ENCODE measurements at regions not wholly inside any gene's neighbourhood (a gene's known extent, or its start where the extent isn't known, plus 50 kb on each side); places are given as distances from the start of the nearest gene placed in this dataset.

DNA sequence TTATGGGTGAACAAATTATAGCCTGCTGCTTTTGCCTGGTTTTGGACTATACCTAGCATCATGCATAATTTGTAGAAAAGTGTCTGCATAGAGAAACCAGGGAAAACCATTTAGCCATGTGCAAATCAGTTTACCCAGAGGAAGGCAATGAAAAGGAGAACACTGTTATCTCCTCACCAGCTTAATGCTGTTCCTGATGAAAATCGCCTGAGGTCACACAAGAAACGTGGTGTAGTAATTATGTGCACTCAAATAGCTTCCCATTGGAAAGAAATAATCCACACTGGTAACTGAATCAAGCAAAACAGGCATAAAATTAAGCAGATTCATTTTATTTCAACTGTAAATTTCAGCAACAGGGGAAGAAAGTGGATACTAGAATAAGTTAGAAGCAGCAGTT, 51.7 kb upstream of the FAM240B start:
- POLR2A ChIA-PET: no interaction called here
- DNase-seq (ENCODE audit: low read depth, low spot score) (no peak), ATAC-seq (no peak)
- intact Hi-C loops (cut with micrococcal nuclease; ENCODE audit: unreplicated experiment) (no loop called here), in situ Hi-C loops (cut with HindIII; ENCODE audit: low pct_unique_long_range_greater_than_20kb, low sequenced_read_pairs) (no loop called here)
- no peaks in the 10 kb centered on the region for H3K4me1 ChIP-seq (ENCODE audit: control insufficient read depth, insufficient read depth, low read length)
- no peaks in the 10 kb centered on the region for H3K27me3 ChIP-seq (ENCODE audit: control insufficient read depth, insufficient read depth, low read length)
- H3K27ac ChIP-seq (ENCODE audit: low read length): no peak overlapping the region
- TF ChIP-seq, protein P1, sequence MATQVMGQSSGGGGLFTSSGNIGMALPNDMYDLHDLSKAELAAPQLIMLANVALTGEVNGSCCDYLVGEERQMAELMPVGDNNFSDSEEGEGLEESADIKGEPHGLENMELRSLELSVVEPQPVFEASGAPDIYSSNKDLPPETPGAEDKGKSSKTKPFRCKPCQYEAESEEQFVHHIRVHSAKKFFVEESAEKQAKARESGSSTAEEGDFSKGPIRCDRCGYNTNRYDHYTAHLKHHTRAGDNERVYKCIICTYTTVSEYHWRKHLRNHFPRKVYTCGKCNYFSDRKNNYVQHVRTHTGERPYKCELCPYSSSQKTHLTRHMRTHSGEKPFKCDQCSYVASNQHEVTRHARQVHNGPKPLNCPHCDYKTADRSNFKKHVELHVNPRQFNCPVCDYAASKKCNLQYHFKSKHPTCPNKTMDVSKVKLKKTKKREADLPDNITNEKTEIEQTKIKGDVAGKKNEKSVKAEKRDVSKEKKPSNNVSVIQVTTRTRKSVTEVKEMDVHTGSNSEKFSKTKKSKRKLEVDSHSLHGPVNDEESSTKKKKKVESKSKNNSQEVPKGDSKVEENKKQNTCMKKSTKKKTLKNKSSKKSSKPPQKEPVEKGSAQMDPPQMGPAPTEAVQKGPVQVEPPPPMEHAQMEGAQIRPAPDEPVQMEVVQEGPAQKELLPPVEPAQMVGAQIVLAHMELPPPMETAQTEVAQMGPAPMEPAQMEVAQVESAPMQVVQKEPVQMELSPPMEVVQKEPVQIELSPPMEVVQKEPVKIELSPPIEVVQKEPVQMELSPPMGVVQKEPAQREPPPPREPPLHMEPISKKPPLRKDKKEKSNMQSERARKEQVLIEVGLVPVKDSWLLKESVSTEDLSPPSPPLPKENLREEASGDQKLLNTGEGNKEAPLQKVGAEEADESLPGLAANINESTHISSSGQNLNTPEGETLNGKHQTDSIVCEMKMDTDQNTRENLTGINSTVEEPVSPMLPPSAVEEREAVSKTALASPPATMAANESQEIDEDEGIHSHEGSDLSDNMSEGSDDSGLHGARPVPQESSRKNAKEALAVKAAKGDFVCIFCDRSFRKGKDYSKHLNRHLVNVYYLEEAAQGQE (IDR thresholded peaks at IDR 0.05; ENCODE audit: insufficient read depth in 1 of 2, low read depth in 2 of 2, low read length in 1 of 2): no peak
- no peak for TF ChIP-seq POLR2AphosphoS5 (IDR thresholded peaks at IDR 0.05; ENCODE audit: low read depth, low read length)
- TF ChIP-seq SIN3A (IDR thresholded peaks at IDR 0.05; ENCODE audit: borderline replicate concordance, insufficient read depth, low read depth, low read length): no peak
- TF ChIP-seq, protein P2, sequence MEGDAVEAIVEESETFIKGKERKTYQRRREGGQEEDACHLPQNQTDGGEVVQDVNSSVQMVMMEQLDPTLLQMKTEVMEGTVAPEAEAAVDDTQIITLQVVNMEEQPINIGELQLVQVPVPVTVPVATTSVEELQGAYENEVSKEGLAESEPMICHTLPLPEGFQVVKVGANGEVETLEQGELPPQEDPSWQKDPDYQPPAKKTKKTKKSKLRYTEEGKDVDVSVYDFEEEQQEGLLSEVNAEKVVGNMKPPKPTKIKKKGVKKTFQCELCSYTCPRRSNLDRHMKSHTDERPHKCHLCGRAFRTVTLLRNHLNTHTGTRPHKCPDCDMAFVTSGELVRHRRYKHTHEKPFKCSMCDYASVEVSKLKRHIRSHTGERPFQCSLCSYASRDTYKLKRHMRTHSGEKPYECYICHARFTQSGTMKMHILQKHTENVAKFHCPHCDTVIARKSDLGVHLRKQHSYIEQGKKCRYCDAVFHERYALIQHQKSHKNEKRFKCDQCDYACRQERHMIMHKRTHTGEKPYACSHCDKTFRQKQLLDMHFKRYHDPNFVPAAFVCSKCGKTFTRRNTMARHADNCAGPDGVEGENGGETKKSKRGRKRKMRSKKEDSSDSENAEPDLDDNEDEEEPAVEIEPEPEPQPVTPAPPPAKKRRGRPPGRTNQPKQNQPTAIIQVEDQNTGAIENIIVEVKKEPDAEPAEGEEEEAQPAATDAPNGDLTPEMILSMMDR (IDR thresholded peaks at IDR 0.05): no peak
- TF ChIP-seq TCF7L2 (IDR thresholded peaks at IDR 0.05; ENCODE audit: low read depth, low read length): no peak
- no peaks in the 10 kb centered on the region for H3K9me3 ChIP-seq (ENCODE audit: control insufficient read depth, insufficient read depth, low read depth, low read length)
- no peak overlapping the region for H3K4me3 ChIP-seq (ENCODE audit: low read depth in 2 of 2, low read length in 2 of 2)
- no TSS peak for BruUV-seq (replicated peaks)
- no peaks in the 10 kb centered on the region for H3K36me3 ChIP-seq (ENCODE audit: control insufficient read depth, insufficient read depth, low read length)
- CTCF ChIA-PET: no interaction called here
